Ammon's horn (tissue), 1 donor: ENCODE measurements at regions not wholly inside any gene's neighbourhood (a gene's known extent, or its start where the extent isn't known, plus 50 kb on each side); places are given as distances from the start of the nearest gene placed in this dataset.

Experiments
- DNase-seq: peaks from one replicate; pipeline ENCODE4 v3.0.0-alpha.2; 2016; ENCODE audit warnings: low spot score

GRCh38 chr7:25395976-25396375, 167.7 kb upstream of the NPVF start:
- DNase-seq = no peak

GRCh38 chr7:25396668-25397067, 168.4 kb upstream of the NPVF start:
- no peak for DNase-seq

- DNase-seq = no peak
These were observed 170.1 kb upstream of the NPVF start for GRCh38 chr7:25398418-25398817.

DNA sequence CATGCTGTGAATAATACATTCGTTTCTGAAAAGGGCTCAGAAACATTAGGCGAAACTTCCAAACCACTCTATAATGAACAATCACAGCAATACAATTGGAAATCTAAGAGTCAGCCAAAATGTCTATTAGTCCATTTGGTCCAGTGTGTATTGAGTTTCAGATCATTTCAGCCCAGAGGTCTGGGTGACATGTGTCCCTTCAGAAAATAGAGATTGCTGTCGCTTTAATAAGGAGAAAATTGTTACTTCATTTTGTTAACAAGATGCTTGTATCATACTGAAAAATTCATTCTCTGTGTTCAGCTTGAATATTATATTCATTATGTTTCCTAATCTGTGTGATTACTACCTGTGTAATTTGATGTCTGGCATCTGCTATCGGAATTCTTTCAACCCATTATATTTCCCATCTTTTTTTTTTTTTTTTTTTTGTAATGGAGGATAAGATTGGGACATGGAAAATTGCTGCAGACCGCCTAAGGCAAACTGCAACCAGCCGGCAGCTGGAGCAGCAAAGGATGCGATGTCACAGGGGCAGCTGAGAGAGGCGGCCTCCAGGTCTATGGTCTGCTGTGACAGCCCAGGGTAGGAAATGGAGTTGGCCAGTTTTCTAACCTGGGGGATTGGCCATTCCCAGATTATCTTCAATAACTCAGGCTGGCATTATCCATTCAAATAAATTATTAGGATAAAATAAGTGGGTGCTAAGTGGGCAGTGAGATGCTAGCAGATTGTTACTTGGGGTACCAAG, 170.9 kb upstream of the NPVF start:
- no peak for DNase-seq

GRCh38 chr7:25402532-25402931, 174.2 kb upstream of the NPVF start:
- DNase-seq = no peak

GRCh38 chr7:25405736-25406135, 177.4 kb upstream of the NPVF start:
- no peak for DNase-seq

DNA sequence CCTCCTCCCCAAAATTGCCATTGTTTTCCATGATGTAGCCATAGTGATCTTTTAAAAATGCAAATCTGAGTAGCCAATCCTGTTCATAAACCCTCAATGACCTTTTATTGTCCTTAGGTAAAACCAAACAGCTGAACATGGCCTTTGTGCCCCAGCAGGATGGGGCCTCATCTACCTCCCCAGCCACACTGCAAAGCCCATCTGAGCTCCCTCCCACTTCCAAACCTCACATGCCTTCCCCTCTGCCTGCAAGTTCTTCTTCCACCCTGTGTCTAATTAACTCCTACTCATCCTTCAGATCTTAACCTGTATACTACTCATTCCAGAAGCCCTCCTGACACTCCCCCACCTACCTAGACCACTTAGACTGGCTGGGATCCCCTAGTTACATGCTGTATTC, 178.8 kb upstream of the NPVF start:
- no peak for DNase-seq

GRCh38 chr7:25408012-25408687, 179.9 kb upstream of the NPVF start:
- peak; percentile 27 for DNase-seq

DNA sequence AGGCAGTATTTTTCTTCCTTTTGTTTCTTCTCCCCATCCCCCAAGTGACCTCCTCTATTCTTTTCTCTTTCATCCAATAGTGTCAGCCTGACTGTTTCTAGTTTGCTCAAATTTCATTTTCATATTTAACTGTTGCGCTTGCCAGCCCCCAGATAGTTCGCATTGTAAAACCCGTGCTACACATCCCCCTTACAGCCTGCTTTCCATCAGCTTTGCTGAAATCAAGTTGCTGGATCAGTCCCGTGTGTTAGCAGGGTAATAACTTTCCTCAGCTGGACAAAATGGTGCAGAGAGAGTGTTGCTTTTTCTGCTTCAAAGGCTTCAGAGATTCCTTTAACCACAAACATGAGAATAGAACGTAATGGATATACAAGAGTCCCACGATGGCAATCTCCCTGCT, 180.6 kb upstream of the NPVF start:
- no peak for DNase-seq

GRCh38 chr7:25409897-25410636, 181.8 kb upstream of the NPVF start:
- DNase-seq = no peak

- DNase-seq = no peak
These were observed 192.5 kb upstream of the NPVF start for GRCh38 chr7:25420771-25421170.

DNA sequence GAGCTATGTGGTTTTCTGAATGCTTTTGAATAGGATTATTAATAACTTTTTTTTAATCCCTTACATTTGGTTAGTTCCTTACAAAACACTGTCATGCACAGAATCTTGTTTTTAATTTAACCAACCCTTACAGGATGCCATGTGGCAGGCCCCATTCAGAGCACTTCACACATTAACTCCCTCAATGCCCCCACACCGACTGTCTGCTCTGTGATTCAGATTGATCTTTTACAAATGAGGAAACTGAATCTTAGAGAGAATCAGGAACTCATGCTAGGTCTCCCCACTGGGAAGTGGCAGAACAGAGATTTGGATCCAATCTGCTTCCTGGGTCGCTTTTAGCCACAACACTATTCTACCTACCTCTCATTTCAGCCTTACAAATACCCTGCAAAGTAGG, 195.8 kb upstream of the NPVF start:
- peak; percentile 63 for DNase-seq

GRCh38 chr7:25424855-25425254, 196.6 kb upstream of the NPVF start:
- DNase-seq = no peak

DNA sequence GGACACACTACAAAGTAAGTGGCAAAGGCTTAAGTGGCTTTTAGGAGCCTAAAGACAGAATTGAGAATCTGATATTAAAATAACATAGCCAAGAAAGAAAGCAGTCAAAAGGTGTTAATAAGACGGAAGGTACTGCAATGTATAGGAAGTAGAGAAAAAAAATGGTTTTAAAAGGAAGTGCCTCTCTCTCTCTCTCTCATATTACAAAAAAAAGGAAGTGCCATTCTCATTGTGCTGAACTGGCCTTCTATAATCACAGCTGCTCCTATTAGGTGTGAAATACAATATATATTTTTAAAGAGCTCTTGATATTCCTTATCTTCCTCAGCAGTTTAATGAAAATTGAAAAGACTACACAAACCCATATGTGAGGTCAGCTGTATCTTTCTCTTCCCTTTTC, 199.4 kb upstream of the NPVF start:
- no peak for DNase-seq

DNA sequence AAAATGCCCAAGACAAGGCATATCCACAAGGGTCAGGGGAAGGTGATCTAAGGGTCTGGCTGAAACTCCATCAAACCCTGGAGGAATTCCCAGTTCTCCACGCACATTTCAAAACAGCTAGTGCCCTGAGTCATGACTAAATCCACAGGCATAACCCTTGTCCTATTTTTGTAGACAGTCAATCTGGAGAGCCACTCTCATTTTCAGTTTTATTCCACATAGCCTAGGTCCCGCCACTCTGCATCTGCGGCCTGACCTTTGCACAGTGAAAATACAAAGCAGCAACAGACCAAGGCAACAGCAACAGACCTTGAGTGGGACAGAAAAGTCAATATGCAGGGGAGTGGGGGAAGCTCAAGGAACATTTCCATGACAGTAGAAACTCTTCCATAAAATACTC, 201.4 kb upstream of the NPVF start:
- no peak for DNase-seq

- no peak for DNase-seq
These were observed 202.1 kb upstream of the NPVF start for GRCh38 chr7:25430200-25430931.

- DNase-seq = no peak
These were observed 203.7 kb upstream of the NPVF start for GRCh38 chr7:25431956-25432450.

GRCh38 chr7:25432807-25433206, 204.5 kb upstream of the NPVF start:
- no peak for DNase-seq

DNA sequence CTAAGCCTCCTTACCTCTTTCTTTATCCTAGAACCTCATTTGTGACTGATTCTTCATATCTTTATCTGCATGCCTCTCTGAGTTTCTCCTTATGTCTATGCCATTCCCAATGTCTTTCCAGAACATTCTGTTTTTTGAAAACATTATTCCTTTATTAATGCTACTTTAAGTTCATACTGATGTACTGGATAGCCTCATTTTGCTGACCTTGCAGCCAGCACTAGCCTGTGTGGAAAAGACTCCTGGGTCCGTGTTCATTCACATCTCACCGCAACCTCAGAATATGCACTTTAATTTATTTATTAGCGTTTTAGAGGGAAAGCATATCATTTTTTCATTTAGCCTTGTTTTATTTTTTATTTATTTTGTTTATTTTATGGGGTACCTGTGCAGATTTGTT, 208.1 kb upstream of the NPVF start:
- DNase-seq = no peak

DNA sequence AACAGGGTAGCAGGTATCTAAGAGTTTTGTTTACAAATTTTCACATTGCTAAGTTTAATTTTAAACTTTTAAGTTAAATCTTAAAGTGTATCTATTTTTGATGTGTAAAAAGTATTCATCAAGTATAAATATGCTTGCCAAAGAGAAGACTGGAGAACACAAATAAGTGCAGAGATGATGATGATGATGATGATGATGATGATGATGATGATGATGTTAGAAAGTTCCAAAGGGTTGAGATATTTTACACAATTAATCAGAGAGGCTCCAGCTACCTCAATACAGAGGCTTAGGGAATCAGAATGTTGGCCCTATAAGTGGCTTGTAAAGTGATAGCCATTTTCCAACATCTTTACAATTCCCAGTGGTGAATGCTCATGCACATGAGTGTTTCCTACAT, 209.0 kb upstream of the NPVF start:
- no peak for DNase-seq

GRCh38 chr7:25444991-25445390, 216.7 kb upstream of the NPVF start:
- no peak for DNase-seq

DNA sequence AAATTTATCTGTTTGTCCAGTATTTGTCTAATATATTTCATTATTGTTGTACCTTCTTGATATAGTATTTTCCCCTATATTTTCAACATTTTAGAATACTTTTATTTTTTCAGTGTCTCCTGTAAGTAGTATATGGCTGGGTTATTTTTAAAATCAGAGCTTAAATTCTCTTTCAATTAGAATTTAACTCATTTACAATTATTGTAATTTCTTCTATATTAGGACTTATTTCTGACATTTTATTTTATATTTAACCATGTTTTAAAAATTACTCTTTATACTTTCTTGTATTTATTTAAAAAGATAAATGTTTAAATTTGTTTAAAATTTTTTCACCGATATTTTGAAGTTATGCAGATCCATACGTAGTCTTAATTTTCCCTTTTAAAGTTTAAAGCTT, 220.0 kb upstream of the NPVF start:
- DNase-seq = no peak
